Esophagus squamous epithelium (tissue), 5 donors: ENCODE measurements at regions not wholly inside any gene's neighbourhood (a gene's known extent, or its start where the extent isn't known, plus 50 kb on each side); places are given as distances from the start of the nearest gene placed in this dataset.

Experiments
- DNase-seq: peaks from one replicate; lab custom pipeline; 2025; lab: John Stamatoyannopoulos, UW
- H3K27ac ChIP-seq, 4 donors: fragments of 200-600 bp; sonication (generic); one replicate each; pipeline ENCODE4 v1.5.1; 2016 to 2019; ENCODE audit warnings: mild to moderate bottlenecking in 1 of 4
- H3K27me3 ChIP-seq, 4 donors: fragments of 200-600 bp; sonication (generic); 1 replicate in 3 of 4; 2 replicates in 1 of 4; pipeline versions ENCODE4 v1.5.1 to v1.6.0; 2017 to 2021; ENCODE audit warnings: antibody characterized with exemption in 1 of 4
- H3K36me3 ChIP-seq, 3 donors: fragments of 200-600 bp; sonication (generic); one replicate each; pipeline ENCODE4 v1.5.1; 2016 to 2019
- H3K4me1 ChIP-seq, 3 donors: fragments of 200-600 bp; sonication (generic); one replicate each; pipeline ENCODE4 v1.5.1; 2017 to 2019
- H3K4me3 ChIP-seq, 4 donors: fragments of 200-600 bp; sonication (generic); 1 replicate in 3 of 4; 2 replicates in 1 of 4; pipeline ENCODE4 v1.5.1; 2016 to 2019; ENCODE audit warnings: mild to moderate bottlenecking in 2 of 4, moderate library complexity in 1 of 4
- H3K9me3 ChIP-seq, 3 donors: fragments of 200-600 bp; sonication (generic); one replicate each; pipeline ENCODE4 v1.5.1; 2016 to 2019
- CTCF ChIP-seq, 6 experiments: fragments of 450-650 bp in 4 of 6; fragments of 200-600 bp in 2 of 6; sonication (generic) in 2 of 6; IDR thresholded peaks; one replicate each; pipeline ENCODE4 v1.5.1; 2016 to 2019; ENCODE audit warnings: antibody characterized with exemption in 6 of 6, mild to moderate bottlenecking in 4 of 6, moderate library complexity in 4 of 6
- POLR2A ChIP-seq, 4 donors: fragments of 450-650 bp; IDR thresholded peaks; one replicate each; pipeline ENCODE4 v1.6.1; 2017; ENCODE audit warnings: antibody characterized with exemption in 4 of 4, mild to moderate bottlenecking in 4 of 4, moderate library complexity in 3 of 4
- whole genome bisulfite sequencing, 2 donors: methylation state at CpG; one replicate each; pipeline ENCODE4 v1.1.5; 2018; 5-methylcytosine and 5-hydroxymethylcytosine counted together
- intact Hi-C: fragments of 100-400 bp; cut with DNase I; formaldehyde crosslinking; loops from one replicate; pipeline ENCODE4 v1.15.0; 2022
- donor health status: DM: yes; HTN: yes; CAD: no.

GRCh38 chr7:35526645-35527044 lies 168.3 kb downstream of the HERPUD2 start:
- Histone ChIP-seq H3K9me3 (no peaks in the 10 kb centered on the region), H3K27me3 (peaks cover 0 to 33% (median 0%) of the 10 kb centered on the region in 4 donors), H3K4me1 (no peaks in the 10 kb centered on the region), H3K36me3 (no peaks in the 10 kb centered on the region), H3K27ac (no peak overlapping the region), H3K4me3 (no peak overlapping the region)
- intact Hi-C loops = no loop called here
- no peak for DNase-seq
- WGBS, 2 donors = 64 to 72% methylated on average over 4 of the region's 4 CpGs
- TF ChIP-seq POLR2A (IDR thresholded peaks at IDR 0.05) = no peak

- H3K36me3 ChIP-seq = no peaks in the 10 kb centered on the region
- no peak overlapping the region for H3K27ac ChIP-seq
- no peaks in the 10 kb centered on the region for H3K4me1 ChIP-seq
- H3K9me3 ChIP-seq = no peaks in the 10 kb centered on the region
- H3K27me3 ChIP-seq = peaks cover 0 to 49% (median 0%) of the 10 kb centered on the region in 4 donors
- intact Hi-C loops = no loop called here
- no peak for DNase-seq
- H3K4me3 ChIP-seq = no peak overlapping the region
- TF ChIP-seq CTCF (IDR thresholded peaks at IDR 0.05) = no peak
- no peak for TF ChIP-seq POLR2A (IDR thresholded peaks at IDR 0.05)
- 67 to 78% methylated on average over 4 to 5 of the region's 5 CpGs for WGBS, 2 donors
Observed at GRCh38 chr7:35524112-35524804, 170.7 kb downstream of the HERPUD2 start.

- Histone ChIP-seq H3K4me3 (no peak overlapping the region), H3K4me1 (no peaks in the 10 kb centered on the region), H3K27me3 (peaks cover 0 to 54% (median 0%) of the 10 kb centered on the region in 4 donors), H3K27ac (no peak overlapping the region), H3K9me3 (no peaks in the 10 kb centered on the region), H3K36me3 (no peaks in the 10 kb centered on the region)
- intact Hi-C loops = no loop called here
- no peak for DNase-seq
- WGBS, 2 donors = 72 to 81% methylated on average over 7 of the region's 7 CpGs
- TF ChIP-seq POLR2A (IDR thresholded peaks at IDR 0.05) = no peak
- no peak for TF ChIP-seq CTCF (IDR thresholded peaks at IDR 0.05)
Observed at GRCh38 chr7:35523292-35523691, 171.6 kb downstream of the HERPUD2 start.

GRCh38 chr7:35522697-35523096 lies 172.2 kb downstream of the HERPUD2 start:
- Histone ChIP-seq H3K4me3 (no peak overlapping the region), H3K4me1 (no peaks in the 10 kb centered on the region), H3K27ac (no peak overlapping the region), H3K27me3 (peaks cover 0 to 53% (median 0%) of the 10 kb centered on the region in 4 donors), H3K9me3 (no peaks in the 10 kb centered on the region), H3K36me3 (no peaks in the 10 kb centered on the region)
- no peak for TF ChIP-seq POLR2A (IDR thresholded peaks at IDR 0.05)
- no peak for TF ChIP-seq CTCF (IDR thresholded peaks at IDR 0.05)
- no peak for DNase-seq
- intact Hi-C loops = no loop called here
- 19 to 27% methylated on average over 3 to 5 of the region's 5 CpGs for WGBS, 2 donors

GRCh38 chr7:35521941-35522340 lies 173.0 kb downstream of the HERPUD2 start:
- peaks cover 0 to 45% (median 0%) of the 10 kb centered on the region in 4 donors for H3K27me3 ChIP-seq
- no peaks in the 10 kb centered on the region for H3K4me1 ChIP-seq
- H3K4me3 ChIP-seq = no peak overlapping the region
- no peaks in the 10 kb centered on the region for H3K36me3 ChIP-seq
- no peak overlapping the region for H3K27ac ChIP-seq
- WGBS, 2 donors = 43 to 55% methylated on average over 3 of the region's 3 CpGs
- no peaks in the 10 kb centered on the region for H3K9me3 ChIP-seq
- TF ChIP-seq CTCF (IDR thresholded peaks at IDR 0.05) (no peak), POLR2A (IDR thresholded peaks at IDR 0.05) (no peak)
- DNase-seq = no peak
- intact Hi-C loops = no loop called here
